B cell (primary cell): ENCODE measurements at regions not wholly inside any gene's neighbourhood (a gene's known extent, or its start where the extent isn't known, plus 50 kb on each side); places are given as distances from the start of the nearest gene placed in this dataset.

Experiments used
- ATAC-seq: fragments of 200-7000 bp; cut with Tn5 transposase; one replicate; pipeline ENCODE4 v1.10.0; 2021; ENCODE audit warnings: low read depth, mild to moderate bottlenecking, moderate number of reproducible peaks, moderate library complexity
- CTCF ChIA-PET: fragments of 350-600 bp; sonication (Branson Sonifier 250); formaldehyde crosslinking; loops from one replicate; lab custom pipeline; 2021; ENCODE audit warnings: antibody characterized with exemption, inconsistent platforms; lab: Charles Lee
- POLR2A ChIA-PET: fragments of 350-600 bp; sonication (Branson Sonifier 250); formaldehyde crosslinking; loops from one replicate; lab custom pipeline; 2021; ENCODE audit warnings: antibody characterized with exemption; lab: Charles Lee
- DNase-seq: peaks from one replicate; pipeline ENCODE4 v3.0.0; 2013
- H2AFZ ChIP-seq: 2 replicates; pipeline ENCODE4 v1.6.1; 2012; ENCODE audit warnings: mild to moderate bottlenecking, low read depth, low read length; ENCODE audit not compliant: insufficient read depth, poor library complexity, severe bottlenecking
- H3K27ac ChIP-seq, 2 donors: 1 replicate in 1 of 2; 2 replicates in 1 of 2; pipeline ENCODE4 v1.5.1; 2012 to 2013; ENCODE audit warnings: low read length in 2 of 2, mild to moderate bottlenecking in 2 of 2, moderate library complexity in 1 of 2
- H3K27me3 ChIP-seq, 4 experiments: fragments of 200-600 bp in 1 of 4; sonication (generic) in 1 of 4; replicated peaks in 1 of 4; 1 replicate in 2 of 4; 2 replicates in 2 of 4; pipeline versions ENCODE4 v1.6.1 to v1.7.0; 2013 to 2016; ENCODE audit warnings: low read length in 3 of 4, mild to moderate bottlenecking in 2 of 4, mixed read lengths in 1 of 4, moderate library complexity in 1 of 4; ENCODE audit not compliant: insufficient read depth in 4 of 4, control insufficient read depth in 3 of 4; ENCODE audit errors: control extremely low read depth in 1 of 4
- H3K36me3 ChIP-seq, 2 experiments: replicated peaks in 1 of 2; 1 replicate in 1 of 2; 2 replicates in 1 of 2; pipeline versions ENCODE4 v1.6.1 to v1.7.1; 2013; ENCODE audit warnings: low read length in 1 of 2; ENCODE audit not compliant: insufficient read depth in 2 of 2, control insufficient read depth in 1 of 2; ENCODE audit errors: control extremely low read depth in 1 of 2, extremely low read depth in 1 of 2
- H3K4me1 ChIP-seq, 2 donors: fragments of 200-600 bp in 1 of 2; sonication (generic) in 1 of 2; 1 replicate in 1 of 2; 2 replicates in 1 of 2; pipeline versions ENCODE4 v1.5.1 to v1.6.1; 2013 to 2017; ENCODE audit warnings: low read length in 2 of 2; ENCODE audit not compliant: control insufficient read depth in 2 of 2, insufficient read depth in 2 of 2
- H3K4me2 ChIP-seq: replicated peaks from 2 replicates; pipeline ENCODE3; 2012; ENCODE audit warnings: mild to moderate bottlenecking, low read depth, low read length; ENCODE audit not compliant: poor library complexity, severe bottlenecking
- H3K4me3 ChIP-seq, 5 experiments: fragments of 200-600 bp in 1 of 5; sonication (generic) in 1 of 5; 1 replicate in 3 of 5; 2 replicates in 2 of 5; pipeline versions ENCODE4 v1.5.1 to v1.7.0; 2011 to 2016; ENCODE audit warnings: low read length in 4 of 5, mild to moderate bottlenecking in 4 of 5, low read depth in 2 of 5, control low read depth in 1 of 5, moderate library complexity in 1 of 5; ENCODE audit not compliant: insufficient read depth in 1 of 5; ENCODE audit errors: control extremely low read depth in 1 of 5, extremely low read depth in 1 of 5
- H3K79me2 ChIP-seq: fragments of 200-600 bp; sonication (generic); one replicate; pipeline ENCODE4 v1.6.0; 2016; ENCODE audit warnings: low read length; ENCODE audit not compliant: control insufficient read depth, insufficient read depth
- H3K9ac ChIP-seq: fragments of 200-600 bp; sonication (generic); 2 replicates; pipeline ENCODE4 v1.6.1; 2017; ENCODE audit warnings: mild to moderate bottlenecking, low read length, moderate library complexity
- H3K9me3 ChIP-seq, 3 donors: one replicate each; pipeline versions ENCODE4 v1.6.1 to v1.7.1; 2013; ENCODE audit warnings: low read length in 2 of 3; ENCODE audit not compliant: control insufficient read depth in 2 of 3, insufficient read depth in 1 of 3; ENCODE audit errors: control extremely low read depth in 1 of 3
- H4K20me1 ChIP-seq: 2 replicates; pipeline ENCODE4 v1.6.0; 2012; ENCODE audit warnings: mild to moderate bottlenecking, low read length; ENCODE audit not compliant: insufficient read depth, control insufficient read depth, poor library complexity, severe bottlenecking
- H3K27ac Mint-ChIP-seq: one replicate; pipeline ENCODE4 v1.8.0; 2021; ENCODE audit warnings: mixed read lengths
- H3K27me3 Mint-ChIP-seq: one replicate; pipeline ENCODE4 v1.8.0; 2021; ENCODE audit warnings: mixed read lengths
- H3K4me1 Mint-ChIP-seq: one replicate; pipeline ENCODE4 v1.8.0; 2021; ENCODE audit warnings: mixed read lengths
- H3K4me3 Mint-ChIP-seq: one replicate; pipeline ENCODE4 v1.8.0; 2021; ENCODE audit warnings: mixed read lengths
- H3K9me3 Mint-ChIP-seq: one replicate; pipeline ENCODE4 v1.8.0; 2022; ENCODE audit warnings: mixed read lengths; ENCODE audit not compliant: insufficient read depth
- CTCF ChIP-seq: fragments of 200-600 bp; IDR thresholded peaks from one replicate; pipeline ENCODE4 v1.8.0; 2022; ENCODE audit warnings: antibody characterized with exemption, mild to moderate bottlenecking
- EZH2 ChIP-seq: IDR thresholded peaks from 2 replicates; pipeline ENCODE4 v1.6.1; 2012; ENCODE audit warnings: borderline replicate concordance, low read depth, mild to moderate bottlenecking, moderate library complexity, low read length; ENCODE audit not compliant: insufficient read depth, poor library complexity, severe bottlenecking
- WGBS: methylation state at CpG from one replicate; pipeline ENCODE4 v1.1.5; 2013; ENCODE audit warnings: missing lambda C conversion rate; ENCODE audit not compliant: insufficient coverage; 5-methylcytosine and 5-hydroxymethylcytosine counted together
- intact Hi-C: fragments of 100-400 bp; cut with micrococcal nuclease; formaldehyde crosslinking; loops from one replicate; pipeline ENCODE4 v1.10.0; 2022

GRCh38 chr7:16079723-16080122, 341.6 kb downstream of the CRPPA start:
- WGBS: 78% methylated on average over 1 of the region's 3 CpGs
- Histone ChIP-seq H3K4me1 (no peaks in the 10 kb centered on the region), H3K27me3 (no peaks in the 10 kb centered on the region), H3K9ac (no peak overlapping the region), H3K27ac (no peak overlapping the region), H3K4me2 (no peak overlapping the region), H3K4me3 (no peak overlapping the region), H2AFZ (no peak overlapping the region), H3K36me3 (no peaks in the 10 kb centered on the region), H3K9me3 (no peaks in the 10 kb centered on the region), H3K79me2 (no peaks in the 10 kb centered on the region), H4K20me1 (no peaks in the 10 kb centered on the region)
- ChIA-PET CTCF (interaction anchor here (0.7 to 4.5 kb wide), 2 partner anchors 481 to 486 kb away, joined by 3 to 43 read pairs; no protein-coding TSS in a partner anchor), POLR2A (no interaction called here)
- no peak for ATAC-seq
- Mint-ChIP-seq H3K27ac (no peak overlapping the region), H3K27me3 (no peaks in the 10 kb centered on the region), H3K4me3 (no peak overlapping the region), H3K9me3 (no peaks in the 10 kb centered on the region), H3K4me1 (no peaks in the 10 kb centered on the region)
- intact Hi-C loops: no loop called here
- TF ChIP-seq EZH2 (no peak), CTCF (no peak)
- no peak for DNase-seq

GRCh38 chr7:16078076-16078952, 343.0 kb downstream of the CRPPA start:
- Histone ChIP-seq H3K4me3 (no peak overlapping the region), H4K20me1 (no peaks in the 10 kb centered on the region), H3K36me3 (no peaks in the 10 kb centered on the region), H3K27me3 (no peaks in the 10 kb centered on the region), H3K27ac (no peak overlapping the region), H2AFZ (no peak overlapping the region), H3K9ac (no peak overlapping the region), H3K4me1 (no peaks in the 10 kb centered on the region), H3K9me3 (no peaks in the 10 kb centered on the region), H3K79me2 (no peaks in the 10 kb centered on the region), H3K4me2 (no peak overlapping the region)
- 14% methylated on average over 1 of the region's 3 CpGs for WGBS
- ATAC-seq: no peak
- CTCF ChIA-PET: interaction anchor here (1.3 to 4.5 kb wide), 3 partner anchors 481 to 487 kb away, joined by 3 to 43 read pairs (median 3); no protein-coding TSS in a partner anchor
- intact Hi-C loops: no loop called here
- POLR2A ChIA-PET: no interaction called here
- Mint-ChIP-seq H3K4me3 (no peak overlapping the region), H3K27me3 (no peaks in the 10 kb centered on the region), H3K9me3 (no peaks in the 10 kb centered on the region), H3K27ac (no peak overlapping the region), H3K4me1 (no peaks in the 10 kb centered on the region)
- TF ChIP-seq CTCF (peak; percentile 46), EZH2 (no peak)
- DNase-seq: peak; percentile 27
